ENCODE measurements at regions not wholly inside any gene's neighbourhood (a gene's known extent, or its start where the extent isn't known, plus 50 kb on each side); places are given as distances from the start of the nearest gene placed in this dataset.

GRCh38 chr5:58123501-58123900, 336.4 kb downstream of the PLK2 start:
- no peak for TF ChIP-seq CTCF (IDR thresholded peaks at IDR 0.05; ENCODE audit: insufficient read depth, low read length)
- no peak for TF ChIP-seq POLR2AphosphoS5 (IDR thresholded peaks at IDR 0.05; ENCODE audit: low read depth)
- no peak for TF ChIP-seq SPI1 (IDR thresholded peaks at IDR 0.05; ENCODE audit: borderline replicate concordance, low read depth)
- TF ChIP-seq REST (IDR thresholded peaks at IDR 0.05; ENCODE audit: insufficient replicate concordance, low read depth) = no peak
- TF ChIP-seq GABPA (IDR thresholded peaks at IDR 0.05; ENCODE audit: low read depth) = no peak
